GM19372 (cell line): ENCODE measurements at regions not wholly inside any gene's neighbourhood (a gene's known extent, or its start where the extent isn't known, plus 50 kb on each side); places are given as distances from the start of the nearest gene placed in this dataset.

Experiments
- ATAC-seq: cut with Tn5 transposase; IDR thresholded peaks from one replicate; pipeline ENCODE4 v1.9.1; 2021; ENCODE audit warnings: mild to moderate bottlenecking, low read depth, moderate library complexity; ENCODE audit not compliant: unreplicated experiment

- no peak for ATAC-seq
These were observed 390.3 kb upstream of the MEF2C start for GRCh38 chr5:89273289-89273688.

- ATAC-seq, result peak; percentile 10
These were observed 387.9 kb upstream of the MEF2C start for GRCh38 chr5:89270901-89271300.

GRCh38 chr5:89269721-89270120 lies 386.7 kb upstream of the MEF2C start:
- ATAC-seq, result no peak

- no peak for ATAC-seq
These were observed 385.5 kb upstream of the MEF2C start for GRCh38 chr5:89268460-89268859.

GRCh38 chr5:89267788-89268187 lies 384.8 kb upstream of the MEF2C start:
- no peak for ATAC-seq

- ATAC-seq, result no peak
These were observed 382.7 kb upstream of the MEF2C start for GRCh38 chr5:89265511-89266179.

- ATAC-seq, result no peak
These were observed 380.9 kb upstream of the MEF2C start for GRCh38 chr5:89263846-89264245.

GRCh38 chr5:89262030-89262429 lies 379.0 kb upstream of the MEF2C start:
- no peak for ATAC-seq

- no peak for ATAC-seq
These were observed 377.3 kb upstream of the MEF2C start for GRCh38 chr5:89260254-89260653.

- ATAC-seq, result no peak
These were observed 373.0 kb upstream of the MEF2C start for GRCh38 chr5:89255845-89256463.

GRCh38 chr5:89253666-89254352 lies 370.8 kb upstream of the MEF2C start:
- no peak for ATAC-seq

GRCh38 chr5:89246864-89247263 lies 363.9 kb upstream of the MEF2C start:
- ATAC-seq, result no peak

- no peak for ATAC-seq
These were observed 363.3 kb upstream of the MEF2C start for GRCh38 chr5:89246252-89246651.

GRCh38 chr5:89243611-89244010 lies 360.6 kb upstream of the MEF2C start:
- ATAC-seq, result no peak

- ATAC-seq, result no peak
These were observed 358.2 kb upstream of the MEF2C start for GRCh38 chr5:89241186-89241585.

- no peak for ATAC-seq
These were observed 353.9 kb upstream of the MEF2C start for GRCh38 chr5:89236900-89237299.

GRCh38 chr5:89233462-89233861 lies 350.5 kb upstream of the MEF2C start:
- no peak for ATAC-seq

GRCh38 chr5:89232139-89232603 lies 349.2 kb upstream of the MEF2C start:
- peak; percentile 95 for ATAC-seq

- ATAC-seq, result no peak
These were observed 347.2 kb upstream of the MEF2C start for GRCh38 chr5:89230178-89230577.

- no peak for ATAC-seq
These were observed 346.5 kb upstream of the MEF2C start for GRCh38 chr5:89229331-89230070.

GRCh38 chr5:89228355-89228754 lies 345.4 kb upstream of the MEF2C start:
- no peak for ATAC-seq
